Activated T-cell treated with anti-CD3 and anti-CD28 coated beads, Interleukin-2, amount 50 U/mL, for 4 hours (primary cell): ENCODE measurements at regions not wholly inside any gene's neighbourhood (a gene's known extent, or its start where the extent isn't known, plus 50 kb on each side); places are given as distances from the start of the nearest gene placed in this dataset.

Experiments
- ATAC-seq, 2 donors: fragments of 200-7000 bp; cut with Tn5 transposase; one replicate each; pipeline ENCODE4 v1.10.0; 2021
- DNase-seq: peaks from one replicate; pipeline ENCODE4 v3.0.0-alpha.2; 2020
- H3K27me3 Mint-ChIP-seq: one replicate; pipeline ENCODE4 v1.8.0; 2021; ENCODE audit warnings: low read depth, mixed read lengths
- H3K36me3 Mint-ChIP-seq: one replicate; pipeline ENCODE4 v1.8.0; 2022; ENCODE audit warnings: mixed read lengths; ENCODE audit not compliant: insufficient read depth
- H3K4me1 Mint-ChIP-seq: one replicate; pipeline ENCODE4 v1.8.0; 2021; ENCODE audit warnings: low read depth, mixed read lengths
- H3K4me3 Mint-ChIP-seq: one replicate; pipeline ENCODE4 v1.8.0; 2021; ENCODE audit warnings: mild to moderate bottlenecking, moderate library complexity, mixed read lengths
- H3K9me3 Mint-ChIP-seq: one replicate; pipeline ENCODE4 v1.8.0; 2021; ENCODE audit warnings: mixed read lengths

GRCh38 chr17:71899317-71899716 lies 221.5 kb upstream of the SOX9 start:
- Mint-ChIP-seq H3K27me3 (no peaks in the 10 kb centered on the region), H3K36me3 (no peaks in the 10 kb centered on the region)

GRCh38 chr17:71900621-71901229 lies 220.1 kb upstream of the SOX9 start:
- peaks cover 10% of the 10 kb centered on the region for H3K9me3 Mint-ChIP-seq
- H3K27me3 Mint-ChIP-seq: no peaks in the 10 kb centered on the region
- H3K4me1 Mint-ChIP-seq: no peaks in the 10 kb centered on the region
- H3K36me3 Mint-ChIP-seq: no peaks in the 10 kb centered on the region
- H3K4me3 Mint-ChIP-seq: no peak overlapping the region
- DNase-seq (no peak), ATAC-seq (no peak)

More at GRCh38 chr17:71899317-71899716, 221.5 kb upstream of the SOX9 start:
- DNase-seq (no peak), ATAC-seq (no peak)
- Mint-ChIP-seq H3K4me1 (no peaks in the 10 kb centered on the region), H3K9me3 (peaks cover 10% of the 10 kb centered on the region), H3K4me3 (no peak overlapping the region)

GRCh38 chr17:71902894-71903506 lies 217.8 kb upstream of the SOX9 start:
- H3K27me3 Mint-ChIP-seq: no peaks in the 10 kb centered on the region
- H3K4me3 Mint-ChIP-seq: no peak overlapping the region
- ATAC-seq (no peak), DNase-seq (no peak)
- peaks cover 3% of the 10 kb centered on the region for H3K9me3 Mint-ChIP-seq
- H3K4me1 Mint-ChIP-seq: no peaks in the 10 kb centered on the region
- H3K36me3 Mint-ChIP-seq: no peaks in the 10 kb centered on the region

GRCh38 chr17:71905376-71906031 lies 215.3 kb upstream of the SOX9 start:
- no peaks in the 10 kb centered on the region for H3K36me3 Mint-ChIP-seq
- H3K4me3 Mint-ChIP-seq: no peak overlapping the region
- H3K4me1 Mint-ChIP-seq: no peaks in the 10 kb centered on the region
- H3K27me3 Mint-ChIP-seq: no peaks in the 10 kb centered on the region
- ATAC-seq (no peak), DNase-seq (no peak)
- no peaks in the 10 kb centered on the region for H3K9me3 Mint-ChIP-seq

GRCh38 chr17:71909155-71909554 lies 211.7 kb upstream of the SOX9 start:
- Mint-ChIP-seq H3K27me3 (no peaks in the 10 kb centered on the region), H3K4me3 (no peak overlapping the region), H3K9me3 (no peaks in the 10 kb centered on the region), H3K36me3 (no peaks in the 10 kb centered on the region), H3K4me1 (no peaks in the 10 kb centered on the region)
- no peak for ATAC-seq
- no peak for DNase-seq

GRCh38 chr17:71910002-71910401 lies 210.8 kb upstream of the SOX9 start:
- ATAC-seq: no peak
- Mint-ChIP-seq H3K4me3 (no peak overlapping the region), H3K4me1 (no peaks in the 10 kb centered on the region), H3K36me3 (no peaks in the 10 kb centered on the region), H3K27me3 (no peaks in the 10 kb centered on the region), H3K9me3 (no peaks in the 10 kb centered on the region)
- DNase-seq: no peak

- no peaks in the 10 kb centered on the region for H3K4me1 Mint-ChIP-seq
- no peak for ATAC-seq
- no peak overlapping the region for H3K4me3 Mint-ChIP-seq
Observed at GRCh38 chr17:71914042-71914441, 206.8 kb upstream of the SOX9 start.

GRCh38 chr17:71914812-71915211 lies 206.0 kb upstream of the SOX9 start:
- ATAC-seq (no peak), DNase-seq (no peak)
- H3K36me3 Mint-ChIP-seq: no peaks in the 10 kb centered on the region
- peaks cover 6% of the 10 kb centered on the region for H3K9me3 Mint-ChIP-seq
- H3K27me3 Mint-ChIP-seq: no peaks in the 10 kb centered on the region
- H3K4me3 Mint-ChIP-seq: no peak overlapping the region
- no peaks in the 10 kb centered on the region for H3K4me1 Mint-ChIP-seq

More at GRCh38 chr17:71914042-71914441, 206.8 kb upstream of the SOX9 start:
- H3K36me3 Mint-ChIP-seq: no peaks in the 10 kb centered on the region
- peaks cover 3% of the 10 kb centered on the region for H3K9me3 Mint-ChIP-seq
- no peaks in the 10 kb centered on the region for H3K27me3 Mint-ChIP-seq
- no peak for DNase-seq

GRCh38 chr17:71917715-71918114 lies 203.1 kb upstream of the SOX9 start:
- no peak for ATAC-seq
- no peaks in the 10 kb centered on the region for H3K4me1 Mint-ChIP-seq
- DNase-seq: no peak
- H3K4me3 Mint-ChIP-seq: no peak overlapping the region
- no peaks in the 10 kb centered on the region for H3K36me3 Mint-ChIP-seq
- peaks cover 10% of the 10 kb centered on the region for H3K9me3 Mint-ChIP-seq
- H3K27me3 Mint-ChIP-seq: no peaks in the 10 kb centered on the region

- Mint-ChIP-seq H3K9me3 (peaks cover 10% of the 10 kb centered on the region), H3K4me3 (no peak overlapping the region), H3K4me1 (no peaks in the 10 kb centered on the region), H3K36me3 (no peaks in the 10 kb centered on the region), H3K27me3 (no peaks in the 10 kb centered on the region)
- DNase-seq (no peak), ATAC-seq (no peak)
Observed at GRCh38 chr17:71919186-71919585, 201.6 kb upstream of the SOX9 start.

GRCh38 chr17:71919896-71920295 lies 200.9 kb upstream of the SOX9 start:
- Mint-ChIP-seq H3K4me3 (no peak overlapping the region), H3K9me3 (peaks cover 10% of the 10 kb centered on the region), H3K4me1 (no peaks in the 10 kb centered on the region), H3K36me3 (no peaks in the 10 kb centered on the region), H3K27me3 (no peaks in the 10 kb centered on the region)
- ATAC-seq (no peak), DNase-seq (no peak)

- DNase-seq: no peak
- ATAC-seq: peak; percentile 66
- H3K36me3 Mint-ChIP-seq: no peaks in the 10 kb centered on the region
- H3K4me3 Mint-ChIP-seq: no peak overlapping the region
- no peaks in the 10 kb centered on the region for H3K27me3 Mint-ChIP-seq
- H3K9me3 Mint-ChIP-seq: peaks cover 10% of the 10 kb centered on the region
- no peaks in the 10 kb centered on the region for H3K4me1 Mint-ChIP-seq
Observed at GRCh38 chr17:71921796-71922195, 199.0 kb upstream of the SOX9 start.

GRCh38 chr17:71922439-71922838 lies 198.4 kb upstream of the SOX9 start:
- Mint-ChIP-seq H3K9me3 (peaks cover 10% of the 10 kb centered on the region), H3K4me3 (no peak overlapping the region), H3K36me3 (no peaks in the 10 kb centered on the region), H3K4me1 (no peaks in the 10 kb centered on the region), H3K27me3 (no peaks in the 10 kb centered on the region)
- DNase-seq (no peak), ATAC-seq (no peak)

- H3K4me3 Mint-ChIP-seq: no peak overlapping the region
- no peaks in the 10 kb centered on the region for H3K4me1 Mint-ChIP-seq
- H3K36me3 Mint-ChIP-seq: no peaks in the 10 kb centered on the region
- no peaks in the 10 kb centered on the region for H3K27me3 Mint-ChIP-seq
- DNase-seq: no peak
- H3K9me3 Mint-ChIP-seq: peaks cover 6% of the 10 kb centered on the region
- ATAC-seq: no peak
Observed at GRCh38 chr17:71926746-71927398, 193.9 kb upstream of the SOX9 start.

- ATAC-seq (no peak), DNase-seq (no peak)
- H3K27me3 Mint-ChIP-seq: no peaks in the 10 kb centered on the region
- no peaks in the 10 kb centered on the region for H3K36me3 Mint-ChIP-seq
- H3K4me3 Mint-ChIP-seq: no peak overlapping the region
- peaks cover 4% of the 10 kb centered on the region for H3K9me3 Mint-ChIP-seq
- no peaks in the 10 kb centered on the region for H3K4me1 Mint-ChIP-seq
Observed at GRCh38 chr17:71933306-71933705, 187.5 kb upstream of the SOX9 start.
